Activated B cell treated with CpG ODN at 0.5 μM for 24 hours (primary cell): ENCODE measurements at regions not wholly inside any gene's neighbourhood (a gene's known extent, or its start where the extent isn't known, plus 50 kb on each side); places are given as distances from the start of the nearest gene placed in this dataset.
"Not testable (repeated sequence)": the region's sequence is repeated elsewhere in the genome, so short reads cannot be mapped to it uniquely, and the experiment has no call there.

ENCODE experiments used
- ATAC-seq: fragments of 200-7000 bp; cut with Tn5 transposase; one replicate; pipeline ENCODE4 v1.10.0; 2021; ENCODE audit warnings: low read depth, mild to moderate bottlenecking, moderate library complexity
- CTCF ChIA-PET: fragments of 350-600 bp; sonication (Branson Sonifier 250); formaldehyde crosslinking; loops from one replicate; lab custom pipeline; 2021; ENCODE audit warnings: antibody characterized with exemption; lab: Charles Lee
- POLR2A ChIA-PET: fragments of 350-600 bp; sonication (Branson Sonifier 250); formaldehyde crosslinking; loops from one replicate; lab custom pipeline; 2021; ENCODE audit warnings: antibody characterized with exemption; lab: Charles Lee
- DNase-seq: peaks from one replicate; pipeline ENCODE4 v3.0.0; 2022
- H3K27ac Mint-ChIP-seq: one replicate; pipeline ENCODE4 v1.8.0; 2020; ENCODE audit warnings: mixed read lengths
- H3K27me3 Mint-ChIP-seq: one replicate; pipeline ENCODE4 v1.8.0; 2021; ENCODE audit warnings: mixed read lengths
- H3K36me3 Mint-ChIP-seq: one replicate; pipeline ENCODE4 v1.8.0; 2021; ENCODE audit warnings: low read depth, mixed read lengths
- H3K4me1 Mint-ChIP-seq: one replicate; pipeline ENCODE4 v1.8.0; 2021; ENCODE audit warnings: mixed read lengths
- H3K4me3 Mint-ChIP-seq: one replicate; pipeline ENCODE4 v1.8.0; 2020; ENCODE audit warnings: mild to moderate bottlenecking, mixed read lengths
- H3K9me3 Mint-ChIP-seq: one replicate; pipeline ENCODE4 v1.8.0; 2020; ENCODE audit warnings: mixed read lengths
- intact Hi-C: fragments of 100-400 bp; cut with micrococcal nuclease; formaldehyde crosslinking; loops from one replicate; pipeline ENCODE4 v1.15.1; 2024
- TF ChIP-seq, protein P1 (sequence below): fragments of 200-600 bp; IDR thresholded peaks from one replicate; pipeline ENCODE4 v1.8.0; 2022; ENCODE audit warnings: antibody characterized with exemption, mild to moderate bottlenecking

- Mint-ChIP-seq H3K4me3 (no peak overlapping the region), H3K27ac (no peak overlapping the region), H3K4me1 (no peaks in the 10 kb centered on the region), H3K9me3 (no peaks in the 10 kb centered on the region), H3K27me3 (peaks cover 5% of the 10 kb centered on the region), H3K36me3 (no peaks in the 10 kb centered on the region)
- TF ChIP-seq, protein P1, sequence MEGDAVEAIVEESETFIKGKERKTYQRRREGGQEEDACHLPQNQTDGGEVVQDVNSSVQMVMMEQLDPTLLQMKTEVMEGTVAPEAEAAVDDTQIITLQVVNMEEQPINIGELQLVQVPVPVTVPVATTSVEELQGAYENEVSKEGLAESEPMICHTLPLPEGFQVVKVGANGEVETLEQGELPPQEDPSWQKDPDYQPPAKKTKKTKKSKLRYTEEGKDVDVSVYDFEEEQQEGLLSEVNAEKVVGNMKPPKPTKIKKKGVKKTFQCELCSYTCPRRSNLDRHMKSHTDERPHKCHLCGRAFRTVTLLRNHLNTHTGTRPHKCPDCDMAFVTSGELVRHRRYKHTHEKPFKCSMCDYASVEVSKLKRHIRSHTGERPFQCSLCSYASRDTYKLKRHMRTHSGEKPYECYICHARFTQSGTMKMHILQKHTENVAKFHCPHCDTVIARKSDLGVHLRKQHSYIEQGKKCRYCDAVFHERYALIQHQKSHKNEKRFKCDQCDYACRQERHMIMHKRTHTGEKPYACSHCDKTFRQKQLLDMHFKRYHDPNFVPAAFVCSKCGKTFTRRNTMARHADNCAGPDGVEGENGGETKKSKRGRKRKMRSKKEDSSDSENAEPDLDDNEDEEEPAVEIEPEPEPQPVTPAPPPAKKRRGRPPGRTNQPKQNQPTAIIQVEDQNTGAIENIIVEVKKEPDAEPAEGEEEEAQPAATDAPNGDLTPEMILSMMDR: no peak
- ChIA-PET POLR2A (no interaction called here), CTCF (no interaction called here)
- intact Hi-C loops: no loop called here
- ATAC-seq: no peak
- DNase-seq: no peak
Observed at GRCh38 chr1:29757866-29758780, 521.8 kb downstream of the PTPRU start.

DNA sequence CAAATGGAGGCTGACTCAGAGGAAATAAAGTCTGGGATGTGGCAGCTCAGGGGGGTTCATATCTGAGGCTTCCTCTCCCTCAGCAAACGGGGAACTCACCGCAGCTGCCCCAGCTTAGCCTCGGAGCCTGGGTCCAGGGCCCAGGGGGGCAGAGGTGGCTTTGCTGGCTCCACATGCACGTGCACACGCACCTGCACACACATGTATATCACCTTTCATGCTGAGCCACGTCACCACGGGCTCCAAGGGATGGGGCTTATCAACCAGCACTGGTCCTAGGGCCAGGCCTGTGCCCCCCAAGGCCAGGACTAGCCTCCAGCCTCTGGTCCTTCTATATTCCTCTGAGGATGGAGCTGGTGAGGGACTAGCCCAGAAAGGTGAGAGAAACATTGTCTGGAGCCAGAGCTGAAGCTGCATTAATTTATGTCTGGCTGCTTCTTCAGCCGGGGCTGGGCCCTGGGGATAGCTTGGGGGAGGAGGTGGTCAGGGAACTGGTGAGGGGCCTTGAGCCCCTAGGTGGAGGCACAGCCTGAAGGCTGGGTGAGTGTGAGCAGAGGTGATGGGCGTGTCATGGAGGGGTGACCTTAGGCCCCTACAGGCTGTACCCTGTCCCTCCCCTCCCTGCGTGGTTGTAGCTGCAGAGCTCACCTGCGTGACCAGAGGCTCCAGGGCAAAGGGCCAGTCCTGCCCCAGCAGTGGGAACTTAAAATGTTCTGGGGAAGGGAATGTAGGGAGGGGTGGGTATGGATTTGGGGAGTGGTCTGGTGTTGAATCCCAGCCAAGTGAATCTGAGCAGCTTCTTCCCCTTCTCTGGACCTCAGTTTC, 520.8 kb downstream of the PTPRU start:
- Mint-ChIP-seq H3K27me3 (peaks cover 7% of the 10 kb centered on the region), H3K4me3 (no peak overlapping the region), H3K9me3 (no peaks in the 10 kb centered on the region), H3K36me3 (no peaks in the 10 kb centered on the region), H3K27ac (no peak overlapping the region), H3K4me1 (no peaks in the 10 kb centered on the region)
- no peak for DNase-seq
- POLR2A ChIA-PET: no interaction called here
- CTCF ChIA-PET: no interaction called here
- TF ChIP-seq, protein P1: no peak
- intact Hi-C loops: no loop called here
- ATAC-seq: no peak

DNA sequence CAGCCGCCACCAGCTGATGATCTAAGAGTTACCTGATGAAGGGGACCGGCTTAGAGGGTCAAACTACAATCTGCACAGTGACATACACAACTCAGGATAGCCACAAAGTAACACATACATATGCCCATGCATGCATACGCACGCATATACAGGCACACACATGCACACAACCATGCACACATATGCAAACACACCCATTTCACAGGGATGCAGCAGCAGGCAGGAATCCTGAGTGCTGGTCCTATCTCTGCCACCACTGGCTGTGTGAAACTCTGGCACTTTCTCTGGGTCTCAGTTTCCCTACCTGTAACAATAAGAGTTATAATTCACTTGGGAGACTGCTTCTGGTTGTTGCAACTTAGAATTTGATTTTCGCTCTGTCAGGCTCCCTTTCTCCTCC, 520.2 kb downstream of the PTPRU start:
- Mint-ChIP-seq H3K27ac (no peak overlapping the region), H3K4me3 (no peak overlapping the region), H3K27me3 (peaks cover 9% of the 10 kb centered on the region), H3K9me3 (no peaks in the 10 kb centered on the region), H3K36me3 (no peaks in the 10 kb centered on the region), H3K4me1 (no peaks in the 10 kb centered on the region)
- ChIA-PET POLR2A (no interaction called here), CTCF (no interaction called here)
- TF ChIP-seq, protein P1: no peak
- DNase-seq (no peak), ATAC-seq (no peak)
- intact Hi-C loops: no loop called here

- H3K4me1 Mint-ChIP-seq: no peaks in the 10 kb centered on the region
- H3K27ac Mint-ChIP-seq: no peak overlapping the region
- TF ChIP-seq, protein P1: no peak
- ATAC-seq (no peak), DNase-seq (no peak)
- H3K4me3 Mint-ChIP-seq: no peak overlapping the region
- H3K9me3 Mint-ChIP-seq: no peaks in the 10 kb centered on the region
- no peaks in the 10 kb centered on the region for H3K36me3 Mint-ChIP-seq
- H3K27me3 Mint-ChIP-seq: peaks cover 9% of the 10 kb centered on the region
- ChIA-PET POLR2A (no interaction called here), CTCF (no interaction called here)
- intact Hi-C loops: no loop called here
Observed at GRCh38 chr1:29756085-29756484, 519.8 kb downstream of the PTPRU start.

DNA sequence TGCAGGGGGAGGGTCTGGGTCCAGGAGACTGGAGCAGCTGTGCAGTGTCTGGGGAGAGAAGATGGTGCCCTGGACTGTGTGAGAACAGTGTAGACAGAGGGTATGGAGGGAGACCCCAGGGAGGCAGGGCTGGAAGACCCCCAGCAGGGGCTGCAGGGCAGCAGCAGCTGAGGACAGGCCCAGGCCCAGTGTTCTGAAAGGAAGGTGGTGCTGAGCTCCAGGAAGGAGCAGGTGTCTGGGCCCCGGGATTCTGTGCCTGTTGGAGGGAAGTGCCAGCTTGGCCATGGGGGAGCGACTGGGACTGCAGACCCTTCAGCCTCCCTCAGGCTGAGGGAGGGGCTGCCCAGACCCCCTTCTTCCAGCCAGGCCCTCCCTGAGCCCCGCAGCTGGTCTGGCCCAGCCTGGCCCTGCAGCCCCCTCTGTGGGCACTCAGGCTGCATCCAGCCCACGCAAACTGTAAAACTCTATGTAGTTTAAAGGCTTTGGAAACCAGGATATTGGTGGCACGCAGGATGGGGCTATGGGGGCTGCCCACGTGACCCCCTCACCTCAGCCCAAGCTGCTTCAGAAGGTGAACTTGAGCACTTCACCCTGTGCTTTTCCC, 519.2 kb downstream of the PTPRU start:
- intact Hi-C loops, POLR2A ChIA-PET, H3K4me3 Mint-ChIP-seq, ATAC-seq, DNase-seq, H3K4me1 Mint-ChIP-seq, H3K36me3 Mint-ChIP-seq, H3K9me3 Mint-ChIP-seq, CTCF ChIA-PET, H3K27me3 Mint-ChIP-seq, H3K27ac Mint-ChIP-seq: not testable (repeated sequence)
